NCI-H187 treated with DMSO at 0.1 percent for 48 hours (cell line): ENCODE measurements at regions not wholly inside any gene's neighbourhood (a gene's known extent, or its start where the extent isn't known, plus 50 kb on each side); places are given as distances from the start of the nearest gene placed in this dataset.
"Not testable (repeated sequence)": the region's sequence is repeated elsewhere in the genome, so short reads cannot be mapped to it uniquely, and the experiment has no call there.

Experiments used
- DNase-seq: peaks from one replicate; lab custom pipeline; 2025; lab: John Stamatoyannopoulos, UW

GRCh38 chr14:77985211-77985615, 185.0 kb upstream of the NRXN3 start:
- no peak for DNase-seq

- no peak for DNase-seq
These were observed 183.4 kb upstream of the NRXN3 start for GRCh38 chr14:77986773-77987172.

GRCh38 chr14:77988096-77988870, 181.9 kb upstream of the NRXN3 start:
- no peak for DNase-seq

- DNase-seq = no peak
These were observed 181.2 kb upstream of the NRXN3 start for GRCh38 chr14:77988970-77989369.

- DNase-seq = no peak
These were observed 180.7 kb upstream of the NRXN3 start for GRCh38 chr14:77989441-77989991.

- DNase-seq = no peak
These were observed 179.8 kb upstream of the NRXN3 start for GRCh38 chr14:77990337-77990736.

- no peak for DNase-seq
These were observed 178.9 kb upstream of the NRXN3 start for GRCh38 chr14:77991128-77991772.

GRCh38 chr14:78005325-78005724, 164.8 kb upstream of the NRXN3 start:
- no peak for DNase-seq

GRCh38 chr14:78007160-78007559, 163.0 kb upstream of the NRXN3 start:
- DNase-seq = no peak

GRCh38 chr14:78010688-78011087, 159.5 kb upstream of the NRXN3 start:
- no peak for DNase-seq

GRCh38 chr14:78013911-78014310, 156.3 kb upstream of the NRXN3 start:
- not testable (repeated sequence) for DNase-seq

- DNase-seq = no peak
These were observed 153.6 kb upstream of the NRXN3 start for GRCh38 chr14:78016532-78016931.

- no peak for DNase-seq
These were observed 151.9 kb upstream of the NRXN3 start for GRCh38 chr14:78018283-78018682.

- peak; percentile 61 for DNase-seq
These were observed 148.1 kb upstream of the NRXN3 start for GRCh38 chr14:78022059-78022458.

GRCh38 chr14:78023112-78023511, 147.1 kb upstream of the NRXN3 start:
- DNase-seq = no peak

- DNase-seq = no peak
These were observed 141.7 kb upstream of the NRXN3 start for GRCh38 chr14:78028471-78028870.

- no peak for DNase-seq
These were observed 140.4 kb upstream of the NRXN3 start for GRCh38 chr14:78029601-78030372.

- no peak for DNase-seq
These were observed 126.8 kb upstream of the NRXN3 start for GRCh38 chr14:78043349-78043748.

- DNase-seq = no peak
These were observed 122.1 kb upstream of the NRXN3 start for GRCh38 chr14:78048120-78048519.

- DNase-seq = not testable (repeated sequence)
These were observed 113.3 kb upstream of the NRXN3 start for GRCh38 chr14:78056890-78057289.

- DNase-seq = no peak
These were observed 99.8 kb upstream of the NRXN3 start for GRCh38 chr14:78070344-78070743.

GRCh38 chr14:78071016-78071549, 99.1 kb upstream of the NRXN3 start:
- no peak for DNase-seq
